ENCODE measurements at regions not wholly inside any gene's neighbourhood (a gene's known extent, or its start where the extent isn't known, plus 50 kb on each side); places are given as distances from the start of the nearest gene placed in this dataset.
"Not testable (repeated sequence)": the region's sequence is repeated elsewhere in the genome, so short reads cannot be mapped to it uniquely, and the experiment has no call there.

DNA sequence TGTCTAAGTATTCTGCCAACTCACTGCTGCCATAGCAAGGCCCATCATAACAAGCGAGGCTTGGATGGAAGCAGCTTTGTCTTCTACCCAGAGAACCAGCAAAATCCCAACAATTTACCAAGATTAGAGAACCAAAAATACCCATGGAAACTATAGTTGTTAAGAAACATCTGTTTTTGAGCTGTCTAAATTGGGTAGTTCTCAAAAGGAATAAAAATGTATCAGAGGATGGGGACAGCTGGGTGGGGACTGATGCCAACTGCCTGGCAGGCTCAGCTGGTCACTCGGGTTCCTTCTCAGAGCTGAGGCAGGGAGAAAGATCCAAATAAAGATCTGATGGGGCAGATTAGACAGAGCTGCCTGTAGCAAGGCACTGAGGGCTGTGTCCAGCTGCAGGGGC lies 85.9 kb upstream of the GRK3 start:
- H3K4me3 ChIP-seq (ENCODE audit: insufficient read depth, low read depth, low read length) = no peak overlapping the region
- no peak overlapping the region for H3K27ac ChIP-seq (ENCODE audit: insufficient read depth, low read length)
- H3K56ac ChIP-seq (ENCODE audit: extremely low read depth, insufficient read depth, low read length) = no peak overlapping the region
- H2AFZ ChIP-seq (replicated peaks; ENCODE audit: low read length, poor library complexity) = no peak overlapping the region
- ChIA-PET CTCF (no interaction called here), POLR2A (ENCODE audit: unreplicated experiment) (no interaction called here)
- peaks cover 0 to 6% of the 10 kb centered on the region in 2 experiments; a peak in 1 of 4 replicates for H3K79me1 ChIP-seq (ENCODE audit: low read depth in 1 of 2, low read length in 2 of 2)
- H3K4me1 ChIP-seq (ENCODE audit: control insufficient read depth, insufficient read depth, low read length) = peaks cover 5% of the 10 kb centered on the region; the same call in 1 of the 2 replicates
- H3K9me3 ChIP-seq (ENCODE audit: control insufficient read depth, insufficient read depth, low read length) = peaks cover 2% of the 10 kb centered on the region
- H4K8ac ChIP-seq (ENCODE audit: low read depth in 2 of 2, low read length in 2 of 2) = no peak overlapping the region
- no peak overlapping the region for H2BK5ac ChIP-seq (ENCODE audit: low read depth, low read length, poor library complexity, severe bottlenecking)
- H3K27me3 ChIP-seq (ENCODE audit: control insufficient read depth, insufficient read depth, low read length) = no peaks in the 10 kb centered on the region
- TF ChIP-seq RCOR1 (IDR thresholded peaks at IDR 0.05; ENCODE audit: insufficient replicate concordance, low read length) (no peak), BHLHE40 (IDR thresholded peaks at IDR 0.05; ENCODE audit: low read depth, low read length) (no peak), CHD1 (IDR thresholded peaks at IDR 0.05; ENCODE audit: low read depth, low read length) (no peak), MXI1 (IDR thresholded peaks at IDR 0.05; ENCODE audit: borderline replicate concordance, low read depth, low read length) (no peak), POLR2A (IDR thresholded peaks at IDR 0.05; ENCODE audit: low read depth, low read length) (no peak), NFE2L2 (IDR thresholded peaks at IDR 0.05; ENCODE audit: low read depth, low read length) (no peak), MAFK (IDR thresholded peaks at IDR 0.05; ENCODE audit: low read depth, low read length) (no peak), FOS (IDR thresholded peaks at IDR 0.05; ENCODE audit: low read depth, low read length) (no peak), RAD21 (IDR thresholded peaks at IDR 0.05; ENCODE audit: low read length) (no peak)
- H4K5ac ChIP-seq (ENCODE audit: low read depth, low read length) = no peak overlapping the region
- H3K23ac ChIP-seq (ENCODE audit: low read depth, low read length) = no peak overlapping the region
- no peak overlapping the region for H3K18ac ChIP-seq (ENCODE audit: low read depth, low read length)
- H3K4ac ChIP-seq (ENCODE audit: low read depth, low read length) = no peak overlapping the region
- no TSS peak for BruUV-seq (replicated peaks)
- no peak overlapping the region for H3K14ac ChIP-seq (replicated peaks; ENCODE audit: low read depth, low read length)
- H2BK20ac ChIP-seq (ENCODE audit: low read depth, low read length) = no peak overlapping the region
- H2BK15ac ChIP-seq (ENCODE audit: low read depth, low read length) = no peak overlapping the region
- DNase-seq (no peak), ATAC-seq (ENCODE audit: low read depth) (no peak)
- H2AK9ac ChIP-seq (replicated peaks; ENCODE audit: low read depth, low read length, poor library complexity) = no peak overlapping the region
- H3K9me1 ChIP-seq (ENCODE audit: insufficient read depth, low read length) = peaks cover 5% of the 10 kb centered on the region
- intact Hi-C loops (cut with micrococcal nuclease) (no loop called here), dilution Hi-C loops (cut with HindIII; ENCODE audit: low sequenced_read_pairs, unreplicated experiment) (no loop called here), in situ Hi-C loops (cut with MboI; ENCODE audit: low sequenced_read_pairs) (no loop called here)
- H3K4me2 ChIP-seq (ENCODE audit: low read depth, low read length) = no peak overlapping the region
- H3K9ac ChIP-seq (ENCODE audit: low read depth, low read length) = no peak overlapping the region
- peaks cover 12% of the 10 kb centered on the region for H3K36me3 ChIP-seq (ENCODE audit: control insufficient read depth, insufficient read depth, low read length)
- no peaks in the 10 kb centered on the region for H4K20me1 ChIP-seq (ENCODE audit: insufficient read depth, low read length)
- no peak overlapping the region for H4K91ac ChIP-seq (ENCODE audit: insufficient read depth, low read depth, low read length)
- 57% methylated on average over 1 of the region's 2 CpGs; no CpG with 5 or more reads in 1 of the 2 experiments for WGBS, 2 experiments (ENCODE audit: extremely low coverage in 2 of 2, insufficient read length in 1 of 2)
- no peak overlapping the region for H2BK120ac ChIP-seq (ENCODE audit: low read depth, low read length)
- no peak overlapping the region for H2AK5ac ChIP-seq (ENCODE audit: low read depth, low read length)

- H2AK5ac ChIP-seq (ENCODE audit: low read depth, low read length); H4K20me1 ChIP-seq (ENCODE audit: insufficient read depth, low read length); intact Hi-C loops (cut with micrococcal nuclease); H2BK5ac ChIP-seq (ENCODE audit: low read depth, low read length, poor library complexity, severe bottlenecking); H4K8ac ChIP-seq (ENCODE audit: low read depth in 2 of 2, low read length in 2 of 2); H2AK9ac ChIP-seq (replicated peaks; ENCODE audit: low read depth, low read length, poor library complexity); H3K14ac ChIP-seq (replicated peaks; ENCODE audit: low read depth, low read length); H2AFZ ChIP-seq (replicated peaks; ENCODE audit: low read length, poor library complexity); H3K4me3 ChIP-seq (ENCODE audit: insufficient read depth, low read depth, low read length); H3K18ac ChIP-seq (ENCODE audit: low read depth, low read length); H3K27me3 ChIP-seq (ENCODE audit: control insufficient read depth, insufficient read depth, low read length); H4K5ac ChIP-seq (ENCODE audit: low read depth, low read length); ATAC-seq (ENCODE audit: low read depth); H3K9me1 ChIP-seq (ENCODE audit: insufficient read depth, low read length); H3K79me1 ChIP-seq (ENCODE audit: low read depth in 1 of 2, low read length in 2 of 2); H3K9me3 ChIP-seq (ENCODE audit: control insufficient read depth, insufficient read depth, low read length); H2BK120ac ChIP-seq (ENCODE audit: low read depth, low read length); H3K4me1 ChIP-seq (ENCODE audit: control insufficient read depth, insufficient read depth, low read length); BruUV-seq (replicated peaks); dilution Hi-C loops (cut with HindIII; ENCODE audit: low sequenced_read_pairs, unreplicated experiment); H3K9ac ChIP-seq (ENCODE audit: low read depth, low read length); H3K4ac ChIP-seq (ENCODE audit: low read depth, low read length); H3K4me2 ChIP-seq (ENCODE audit: low read depth, low read length); H3K27ac ChIP-seq (ENCODE audit: insufficient read depth, low read length); H3K56ac ChIP-seq (ENCODE audit: extremely low read depth, insufficient read depth, low read length); in situ Hi-C loops (cut with MboI; ENCODE audit: low sequenced_read_pairs); DNase-seq; H2BK20ac ChIP-seq (ENCODE audit: low read depth, low read length); POLR2A ChIA-PET (ENCODE audit: unreplicated experiment); H4K91ac ChIP-seq (ENCODE audit: insufficient read depth, low read depth, low read length); H3K23ac ChIP-seq (ENCODE audit: low read depth, low read length); H2BK15ac ChIP-seq (ENCODE audit: low read depth, low read length): not testable (repeated sequence)
- peaks cover 23% of the 10 kb centered on the region for H3K36me3 ChIP-seq (ENCODE audit: control insufficient read depth, insufficient read depth, low read length)
- CTCF ChIA-PET = interaction anchor here (0.9 kb wide), 1 partner anchor 11 kb away, joined by 3 read pairs; no protein-coding TSS in a partner anchor
- WGBS, 2 experiments (ENCODE audit: extremely low coverage in 2 of 2, insufficient read length in 1 of 2) = 100% methylated on average over 1 of the region's 5 CpGs; no CpG with 5 or more reads in 1 of the 2 experiments
Observed at GRCh38 chr22:25480868-25481267, 83.6 kb upstream of the GRK3 start.

Measured in IMR-90 (cell line).